Upper lobe of right lung (tissue), 1 donor: ENCODE measurements at regions not wholly inside any gene's neighbourhood (a gene's known extent, or its start where the extent isn't known, plus 50 kb on each side); places are given as distances from the start of the nearest gene placed in this dataset.

Source experiments
- ATAC-seq: fragments of 200-7000 bp; cut with Tn5 transposase; one replicate; pipeline ENCODE4 v1.9.1; 2020; ENCODE audit warnings: mild to moderate bottlenecking, moderate library complexity
- DNase-seq: peaks from one replicate; pipeline ENCODE4 v3.0.0-alpha.2; 2020
- H3K27ac ChIP-seq: fragments of 200-600 bp; one replicate; pipeline ENCODE4 v1.8.0; 2022
- H3K27me3 ChIP-seq: fragments of 200-600 bp; one replicate; pipeline ENCODE4 v1.8.0; 2022; ENCODE audit warnings: mild to moderate bottlenecking
- H3K36me3 ChIP-seq: fragments of 200-600 bp; one replicate; pipeline ENCODE4 v1.8.0; 2022
- H3K4me1 ChIP-seq: fragments of 200-600 bp; one replicate; pipeline ENCODE4 v1.8.0; 2022
- H3K4me3 ChIP-seq: fragments of 200-600 bp; one replicate; pipeline ENCODE4 v1.8.0; 2022; ENCODE audit warnings: mild to moderate bottlenecking
- H3K9me3 ChIP-seq: fragments of 200-600 bp; one replicate; pipeline ENCODE4 v1.8.0; 2022
- CTCF ChIP-seq: fragments of 200-600 bp; IDR thresholded peaks from one replicate; pipeline ENCODE4 v1.8.0; 2022; ENCODE audit warnings: antibody characterized with exemption
- intact Hi-C: fragments of 100-400 bp; cut with DNase I; formaldehyde crosslinking; loops from one replicate; pipeline ENCODE4 v1.11.0; 2022
- donor health status: DM: no; HTN: yes; CAD: no; lungs with severe emphysema.

DNA sequence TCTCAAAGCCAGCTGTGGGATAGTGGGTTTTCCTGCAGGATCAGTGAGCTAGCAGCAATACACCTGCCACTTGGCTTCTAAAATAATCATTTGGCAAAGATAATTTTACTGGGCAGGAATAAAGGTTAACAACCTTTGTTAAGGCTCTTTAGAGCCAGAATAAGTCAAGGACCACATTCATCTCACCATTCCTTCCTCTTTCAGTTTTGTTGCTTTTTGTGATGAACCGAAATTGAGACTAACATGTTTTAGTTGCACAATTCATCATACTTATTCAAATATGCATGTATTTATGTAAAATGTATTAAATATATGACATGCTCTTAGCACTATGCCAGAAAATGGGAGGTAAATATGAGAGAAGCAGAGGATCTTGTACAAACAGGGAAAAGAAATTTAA lies 824.4 kb upstream of the TYRP1 start:
- Histone ChIP-seq H3K27me3 (no peaks in the 10 kb centered on the region), H3K9me3 (no peaks in the 10 kb centered on the region), H3K36me3 (no peaks in the 10 kb centered on the region), H3K4me3 (no peak overlapping the region), H3K4me1 (no peaks in the 10 kb centered on the region), H3K27ac (no peak overlapping the region)
- ATAC-seq, result no peak
- TF ChIP-seq CTCF, result no peak
- intact Hi-C loops, result no loop called here
- no peak for DNase-seq

DNA sequence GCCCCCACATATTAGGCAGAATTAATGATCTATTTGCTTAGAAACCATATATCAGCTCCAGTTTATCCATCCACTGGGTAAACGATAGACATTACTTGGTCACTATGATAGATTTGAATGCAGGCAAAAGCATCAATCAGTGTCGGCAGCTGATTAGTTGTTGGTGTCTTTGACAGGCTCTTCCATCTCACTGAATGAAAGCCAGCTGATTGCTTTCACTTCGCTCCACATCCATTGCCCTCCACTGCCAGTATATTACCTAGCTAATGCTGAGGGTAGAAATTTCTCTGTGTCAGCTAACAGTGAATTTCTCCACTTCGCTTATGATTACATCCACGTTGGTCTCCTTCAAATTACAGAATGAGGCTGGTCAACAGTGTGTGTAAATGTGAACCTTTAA lies 821.3 kb upstream of the TYRP1 start:
- Histone ChIP-seq H3K27ac (no peak overlapping the region), H3K36me3 (no peaks in the 10 kb centered on the region), H3K9me3 (no peaks in the 10 kb centered on the region), H3K27me3 (no peaks in the 10 kb centered on the region), H3K4me1 (no peaks in the 10 kb centered on the region), H3K4me3 (no peak overlapping the region)
- intact Hi-C loops, result no loop called here
- no peak for DNase-seq
- TF ChIP-seq CTCF, result no peak
- ATAC-seq, result no peak

DNA sequence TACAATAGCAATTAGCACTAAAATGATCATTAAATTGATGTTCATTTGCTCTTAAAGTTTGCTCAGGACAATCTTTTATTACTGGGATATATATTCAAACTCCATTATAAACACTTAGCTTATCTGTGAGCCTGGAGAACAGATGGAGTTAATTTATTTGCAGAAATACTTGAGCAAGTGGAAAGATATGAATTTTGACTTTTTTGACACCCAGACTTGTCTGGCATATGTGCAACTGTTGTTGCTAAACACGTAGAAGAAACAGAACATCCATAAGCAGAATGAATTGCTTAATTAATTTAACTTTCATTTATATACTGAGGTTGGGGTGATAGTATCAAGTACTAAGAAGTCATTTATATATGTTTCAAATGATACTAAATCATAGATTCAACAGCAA lies 820.7 kb upstream of the TYRP1 start:
- Histone ChIP-seq H3K36me3 (no peaks in the 10 kb centered on the region), H3K4me3 (no peak overlapping the region), H3K9me3 (no peaks in the 10 kb centered on the region), H3K4me1 (no peaks in the 10 kb centered on the region), H3K27ac (no peak overlapping the region), H3K27me3 (no peaks in the 10 kb centered on the region)
- ATAC-seq (no peak), DNase-seq (no peak)
- TF ChIP-seq CTCF, result no peak
- intact Hi-C loops, result no loop called here

- no peak for TF ChIP-seq CTCF
- H3K27ac ChIP-seq, result no peak overlapping the region
- no peaks in the 10 kb centered on the region for H3K9me3 ChIP-seq
- H3K4me3 ChIP-seq, result no peak overlapping the region
- no peaks in the 10 kb centered on the region for H3K4me1 ChIP-seq
- no peaks in the 10 kb centered on the region for H3K36me3 ChIP-seq
- ATAC-seq, result no peak
- H3K27me3 ChIP-seq, result no peaks in the 10 kb centered on the region
- intact Hi-C loops, result no loop called here
- DNase-seq, result no peak
Observed at GRCh38 chr9:11874414-11874813, 818.8 kb upstream of the TYRP1 start.

- no peak for DNase-seq
- ATAC-seq, result no peak
- no peaks in the 10 kb centered on the region for H3K27me3 ChIP-seq
- H3K27ac ChIP-seq, result no peak overlapping the region
- intact Hi-C loops, result no loop called here
- H3K4me1 ChIP-seq, result no peaks in the 10 kb centered on the region
- TF ChIP-seq CTCF, result no peak
- H3K36me3 ChIP-seq, result no peaks in the 10 kb centered on the region
- no peak overlapping the region for H3K4me3 ChIP-seq
- no peaks in the 10 kb centered on the region for H3K9me3 ChIP-seq
Observed at GRCh38 chr9:11892401-11892800, 800.8 kb upstream of the TYRP1 start.

- no peak for TF ChIP-seq CTCF
- H3K9me3 ChIP-seq, result no peaks in the 10 kb centered on the region
- no peak overlapping the region for H3K4me3 ChIP-seq
- no peak for DNase-seq
- intact Hi-C loops, result no loop called here
- no peaks in the 10 kb centered on the region for H3K4me1 ChIP-seq
- H3K36me3 ChIP-seq, result no peaks in the 10 kb centered on the region
- H3K27ac ChIP-seq, result no peak overlapping the region
- no peak for ATAC-seq
- no peaks in the 10 kb centered on the region for H3K27me3 ChIP-seq
Observed at GRCh38 chr9:11893331-11893730, 799.9 kb upstream of the TYRP1 start.
